GM18858 (cell line): ENCODE measurements at regions not wholly inside any gene's neighbourhood (a gene's known extent, or its start where the extent isn't known, plus 50 kb on each side); places are given as distances from the start of the nearest gene placed in this dataset.
A peak's percentile ranks its signal among the peaks of the same experiment; 100 is the strongest.
"Not testable (repeated sequence)": the region's sequence is repeated elsewhere in the genome, so short reads cannot be mapped to it uniquely, and the experiment has no call there.

ENCODE experiments used
- ATAC-seq: cut with Tn5 transposase; IDR thresholded peaks from one replicate; pipeline ENCODE4 v1.9.1; 2021; ENCODE audit not compliant: unreplicated experiment

DNA sequence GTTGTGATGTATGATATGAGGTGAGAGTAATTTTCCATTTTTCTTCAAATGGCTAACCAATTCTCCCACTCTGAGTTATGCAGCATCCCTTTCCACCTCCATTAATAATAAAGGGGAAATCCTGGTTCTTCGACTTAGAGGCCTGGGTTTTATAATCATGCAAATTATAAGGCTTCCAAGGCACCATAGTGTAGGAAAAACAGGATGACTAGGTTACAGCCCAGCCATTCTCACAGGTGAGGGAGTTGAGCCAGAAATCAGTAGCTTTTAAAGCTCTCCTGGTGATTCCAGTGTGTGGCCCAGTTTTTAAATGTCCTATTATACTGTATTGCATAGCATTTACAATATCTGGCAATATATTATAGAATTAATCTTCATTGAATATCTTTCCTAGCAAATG, 203.1 kb downstream of the ARHGEF9 start:
- no peak for ATAC-seq

DNA sequence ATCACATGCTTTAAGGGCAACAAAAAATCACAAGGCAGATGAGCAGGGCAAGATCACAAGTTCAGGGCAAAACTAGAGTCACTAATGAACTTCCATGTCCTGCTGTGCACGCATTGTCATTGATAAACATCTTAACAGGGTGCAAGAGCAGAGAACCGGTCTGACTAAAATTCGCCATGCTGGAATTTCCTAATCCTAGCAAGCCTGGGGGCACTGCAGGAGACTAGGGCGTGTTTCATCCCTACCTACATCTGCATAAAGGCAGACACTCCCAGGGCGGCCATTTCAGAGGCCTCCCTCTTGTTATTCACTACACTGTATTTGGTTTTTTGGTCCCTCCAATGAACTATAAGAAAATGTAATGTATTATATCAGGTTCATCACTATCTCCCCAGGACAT, 203.6 kb downstream of the ARHGEF9 start:
- ATAC-seq = no peak

DNA sequence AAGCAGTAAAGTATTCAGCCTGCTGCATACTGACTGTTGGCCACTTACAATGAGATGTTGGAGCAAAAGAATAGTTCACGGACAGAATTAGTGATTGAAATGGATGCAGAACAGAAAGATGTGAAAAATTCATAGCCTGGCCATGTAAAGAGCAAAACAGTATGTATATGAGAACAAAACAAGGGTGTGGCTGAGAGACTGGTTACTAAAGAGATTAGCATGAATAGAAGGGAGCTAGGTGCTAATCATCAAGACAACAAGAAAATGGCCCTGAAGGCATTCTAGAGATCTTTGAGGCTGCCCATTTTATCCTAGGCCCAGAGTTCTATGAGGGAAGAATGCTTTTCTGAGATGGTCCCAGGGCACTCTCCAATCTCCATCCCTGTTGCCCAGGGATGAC, 208.5 kb downstream of the ARHGEF9 start:
- no peak for ATAC-seq

DNA sequence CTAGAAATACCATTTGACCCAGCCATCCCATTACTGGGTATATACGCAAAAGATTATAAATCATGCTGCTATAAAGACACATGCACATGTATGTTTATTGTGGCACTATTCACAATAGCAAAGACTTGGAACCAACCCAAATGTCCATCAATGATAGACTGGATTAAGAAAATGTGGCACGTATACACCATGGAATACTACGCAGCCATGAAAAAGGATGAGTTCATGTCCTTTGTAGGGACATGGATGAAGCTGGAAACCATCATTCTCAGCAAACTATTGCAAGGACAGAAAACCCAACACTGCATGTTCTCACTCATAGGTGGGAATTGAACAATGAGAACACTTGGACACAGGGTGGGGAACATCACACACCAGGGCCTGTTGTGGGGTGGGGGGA, 209.3 kb downstream of the ARHGEF9 start:
- not testable (repeated sequence) for ATAC-seq

DNA sequence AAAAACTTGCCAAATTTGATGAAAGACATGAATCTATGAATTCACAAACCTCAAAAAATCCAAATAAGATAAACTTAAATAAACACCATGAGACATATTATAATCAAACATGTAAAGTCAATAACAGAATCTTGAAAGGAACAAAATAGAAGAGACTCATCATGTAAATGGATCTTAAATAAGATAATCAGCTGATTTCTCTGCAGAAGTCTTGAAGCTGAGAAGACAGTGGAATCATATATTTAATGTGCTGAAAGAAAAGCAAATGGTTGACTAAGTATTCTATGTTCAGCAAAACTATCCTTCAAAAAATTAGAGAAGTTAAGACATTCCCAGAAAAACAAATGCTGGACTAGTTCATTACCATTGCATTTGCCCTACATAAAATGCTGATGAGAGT, 215.7 kb upstream of the SPIN4 start:
- no peak for ATAC-seq

DNA sequence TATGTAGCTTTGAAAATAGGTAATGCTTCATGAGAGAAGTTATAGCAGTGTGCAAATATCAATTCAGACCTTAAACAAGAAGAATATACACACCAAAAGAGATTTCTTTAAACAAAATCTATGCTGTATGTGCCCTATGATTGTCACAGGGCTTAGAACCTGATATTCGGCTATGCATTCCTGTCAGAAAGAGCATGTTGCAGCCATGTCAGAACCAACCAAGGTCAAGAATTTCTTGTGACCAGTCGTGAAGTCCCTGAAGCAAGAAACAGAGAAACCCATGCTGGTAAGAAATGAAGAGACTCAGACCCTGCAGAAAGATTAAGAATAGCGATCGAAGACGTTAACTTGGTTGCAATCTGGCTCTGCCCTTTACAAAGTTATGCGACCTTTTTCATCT, 210.3 kb upstream of the SPIN4 start:
- no peak for ATAC-seq

DNA sequence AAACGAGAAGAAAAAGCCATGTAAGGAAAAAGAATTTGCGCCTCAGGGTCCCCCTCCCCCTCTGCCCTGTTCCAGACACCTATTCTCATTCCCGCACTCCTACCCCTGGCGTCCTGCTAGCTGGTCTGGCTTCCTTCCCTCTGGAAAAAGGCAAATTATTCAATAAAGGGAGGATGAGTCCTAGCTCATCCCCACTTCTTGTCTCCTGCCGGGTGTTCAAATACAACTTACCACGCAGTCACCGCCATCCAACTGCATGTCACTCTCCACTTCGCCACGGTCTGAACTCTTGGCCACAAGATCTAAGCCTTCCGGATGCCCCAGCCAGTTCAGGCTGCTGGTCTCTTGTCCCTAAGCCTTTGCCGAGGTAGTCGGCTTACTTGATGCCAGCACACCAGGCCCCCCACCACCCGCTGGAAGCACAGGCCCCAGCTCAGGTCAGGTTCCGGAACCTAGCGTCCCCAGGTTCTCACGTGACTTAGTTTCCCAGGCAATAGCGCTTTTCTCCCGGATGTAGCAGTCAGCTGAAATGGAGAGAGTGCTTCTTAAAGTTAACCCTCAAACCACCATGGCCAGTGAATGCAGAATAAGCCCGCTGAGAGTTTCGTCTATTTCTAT, 209.6 kb upstream of the SPIN4 start:
- ATAC-seq = peak; percentile 96

DNA sequence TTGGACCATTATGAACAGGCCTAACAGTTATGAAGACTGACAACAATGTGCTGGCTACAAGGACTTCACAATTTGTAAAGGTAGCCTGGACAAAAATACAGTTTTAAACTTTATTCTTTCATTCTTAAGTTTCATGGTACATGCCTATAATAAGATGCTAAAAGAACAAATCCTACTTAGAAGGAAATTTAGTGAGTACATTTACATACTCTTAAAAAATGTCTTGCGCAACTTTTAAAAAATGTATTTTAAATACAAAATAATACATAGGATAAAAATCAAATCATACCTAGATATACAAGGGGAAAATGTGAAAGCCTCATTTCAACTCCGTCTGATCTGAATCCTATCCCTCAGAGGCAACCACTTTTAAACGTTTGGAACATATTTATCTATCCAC, 200.7 kb upstream of the SPIN4 start:
- no peak for ATAC-seq

DNA sequence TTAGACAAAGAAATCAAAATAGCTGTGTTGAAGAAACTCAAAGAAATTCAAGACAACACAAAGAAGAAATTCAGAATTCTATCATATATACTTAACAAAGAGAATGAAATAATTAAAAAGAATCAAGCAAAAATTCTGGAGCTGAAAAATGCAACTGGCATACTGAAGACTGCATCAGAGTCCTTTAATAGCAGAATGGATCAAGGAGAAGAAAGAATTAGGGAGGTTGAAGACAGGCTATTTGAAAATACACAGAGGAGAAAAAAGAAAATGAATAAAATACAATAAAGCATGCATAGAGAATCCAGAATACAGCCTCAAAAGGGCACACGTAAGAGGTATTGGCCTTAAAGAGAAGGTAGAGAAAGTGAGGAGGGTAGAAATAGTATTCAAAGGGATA, 179.5 kb upstream of the SPIN4 start:
- ATAC-seq = no peak

DNA sequence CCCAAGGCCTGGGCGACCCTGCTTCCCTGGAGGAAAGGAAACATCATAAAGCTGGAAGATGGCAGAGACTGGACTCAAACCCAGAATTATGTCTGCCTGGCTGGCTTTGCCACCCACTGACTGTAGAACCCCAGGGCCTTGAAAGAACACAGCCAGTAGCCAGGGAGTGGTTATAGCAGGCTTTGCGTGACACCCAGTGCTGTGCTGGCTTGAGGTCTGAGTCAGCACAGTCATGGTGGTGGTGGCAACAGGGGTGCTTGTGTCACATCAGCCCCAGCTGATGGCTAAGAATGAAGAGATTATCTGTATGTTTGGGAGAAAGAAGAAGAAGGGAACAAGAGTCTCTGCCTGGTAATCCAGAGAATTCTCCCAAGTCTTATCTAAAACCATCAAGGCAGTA, 178.8 kb upstream of the SPIN4 start:
- ATAC-seq = no peak

DNA sequence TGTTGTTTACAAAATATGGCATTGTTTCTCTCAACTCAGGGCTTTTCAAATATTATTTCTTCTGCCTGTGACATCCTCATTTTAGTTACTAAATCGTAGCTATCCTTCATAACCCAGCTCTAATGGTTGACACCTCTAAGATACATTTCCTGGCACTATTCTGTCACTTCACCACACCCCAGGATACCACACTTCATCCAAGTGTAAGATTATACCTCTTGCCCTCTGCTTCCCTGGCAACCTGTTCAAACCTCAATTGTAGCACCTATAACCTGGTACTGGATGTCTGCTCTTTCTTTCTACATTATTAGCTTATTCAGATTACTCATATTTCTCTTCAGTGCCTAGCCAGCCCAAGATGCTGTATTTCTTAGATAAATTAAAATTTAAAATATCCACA, 175.7 kb upstream of the SPIN4 start:
- no peak for ATAC-seq

DNA sequence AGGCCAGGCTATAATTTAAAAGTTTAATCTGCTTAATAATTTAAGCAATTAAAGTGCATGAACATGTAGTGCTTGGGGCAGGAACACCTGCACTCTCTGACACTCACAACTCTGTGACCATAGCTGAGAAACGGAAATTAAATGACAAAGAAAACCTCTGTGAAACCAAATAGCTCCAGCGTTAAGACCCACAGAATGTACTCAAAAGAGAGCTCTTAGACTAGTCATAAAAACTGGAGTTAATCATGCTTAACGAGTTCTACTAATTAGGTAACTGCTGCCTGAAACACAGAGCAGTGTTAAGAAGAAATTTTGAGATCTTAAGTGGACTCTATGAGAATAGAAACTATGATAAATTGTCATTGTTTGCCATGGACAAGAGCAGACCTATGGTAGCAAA, 174.4 kb upstream of the SPIN4 start:
- ATAC-seq = peak; percentile 73

DNA sequence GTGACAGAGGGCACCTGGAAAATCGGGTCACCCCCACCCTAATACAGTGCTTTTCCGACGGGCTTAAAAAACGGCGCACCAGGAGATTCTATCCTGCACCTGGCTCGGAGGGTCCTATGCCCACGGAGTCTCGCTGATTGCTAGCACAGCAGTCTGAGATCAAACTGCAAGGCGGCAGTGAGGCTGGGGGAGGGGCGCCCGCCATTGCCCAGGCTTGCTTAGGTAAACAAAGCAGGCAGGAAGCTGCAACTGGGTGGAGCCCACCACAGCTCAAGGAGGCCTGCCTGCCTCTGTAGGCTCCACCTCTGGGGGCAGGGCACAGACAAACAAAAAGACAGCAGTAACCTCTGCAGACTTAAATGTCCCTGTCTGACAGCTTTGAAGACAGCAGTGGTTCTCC, 168.2 kb upstream of the SPIN4 start:
- not testable (repeated sequence) for ATAC-seq

DNA sequence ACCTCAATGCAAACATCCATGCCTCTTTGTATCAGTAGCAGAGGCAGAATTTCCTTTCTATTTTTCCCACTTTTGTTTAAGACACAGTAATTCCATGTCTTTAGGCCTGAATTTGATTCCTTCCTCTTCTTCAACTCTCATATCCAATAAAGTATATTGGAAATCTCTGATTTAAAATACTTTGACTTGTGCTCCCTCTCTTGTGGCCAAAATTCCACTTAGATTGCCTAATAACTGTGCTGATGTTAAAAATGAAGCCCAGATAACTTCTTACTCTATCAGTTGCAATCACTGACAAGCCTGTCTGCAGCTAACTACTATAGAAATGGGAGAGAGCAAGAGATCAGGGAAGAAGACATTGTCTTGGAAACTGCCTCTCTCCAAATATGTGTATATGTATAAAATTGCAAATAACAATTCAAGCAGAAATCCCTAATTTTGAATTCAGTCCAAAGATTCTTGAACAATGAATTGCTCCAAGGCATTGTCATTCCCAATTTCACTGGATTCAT, 163.5 kb upstream of the SPIN4 start:
- no peak for ATAC-seq

DNA sequence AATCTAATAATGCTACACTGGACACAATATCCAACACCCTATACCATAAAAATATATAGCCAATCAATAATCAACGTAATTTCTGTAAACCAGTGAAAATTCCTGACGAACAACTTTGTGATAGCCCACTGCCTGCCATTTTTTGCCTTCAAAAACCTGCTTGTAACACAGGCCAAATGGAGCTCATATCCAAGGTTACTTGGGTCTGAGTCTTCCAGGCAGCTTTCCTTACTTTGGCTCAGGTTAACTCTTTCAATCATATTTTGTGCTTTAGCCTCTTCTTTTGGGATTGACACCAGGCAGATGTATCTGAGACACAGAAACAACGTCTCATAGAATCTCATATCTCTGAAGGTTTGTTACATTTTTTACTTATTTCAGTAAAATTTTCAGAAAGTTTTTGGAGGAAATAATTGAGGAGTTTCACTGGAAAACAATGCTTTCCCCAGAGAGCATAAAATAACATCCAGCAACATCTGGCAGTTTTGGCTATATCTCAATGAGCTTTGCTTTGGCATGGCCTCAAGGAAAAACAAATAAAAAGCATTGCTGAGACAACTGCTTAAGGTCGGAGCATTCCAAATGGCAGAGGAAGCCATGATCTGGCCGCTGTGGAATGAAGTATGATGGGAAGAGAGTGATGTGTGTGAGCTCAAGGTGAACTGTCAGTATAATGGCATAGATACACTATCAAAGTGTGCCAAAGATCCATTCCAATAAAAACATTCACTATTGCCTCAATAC, 162.9 kb upstream of the SPIN4 start:
- ATAC-seq = no peak

DNA sequence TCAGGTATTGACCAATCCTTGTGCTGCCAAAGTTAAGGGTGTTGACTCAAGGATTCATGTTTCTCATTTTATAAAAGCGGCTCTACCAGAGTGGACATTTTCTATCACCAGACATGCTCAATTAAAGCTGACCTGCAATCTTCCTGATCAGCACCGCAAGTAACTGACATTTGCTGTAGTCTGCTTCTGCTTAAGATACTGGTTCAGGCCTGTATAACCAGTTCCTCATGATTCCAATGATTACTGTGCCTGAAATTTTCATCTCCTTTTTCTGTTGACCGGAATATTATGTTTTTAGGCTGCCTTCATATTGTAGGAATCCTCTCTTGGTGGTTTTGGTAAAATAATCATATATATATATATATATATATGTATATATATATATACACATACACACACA, 160.2 kb upstream of the SPIN4 start:
- no peak for ATAC-seq

DNA sequence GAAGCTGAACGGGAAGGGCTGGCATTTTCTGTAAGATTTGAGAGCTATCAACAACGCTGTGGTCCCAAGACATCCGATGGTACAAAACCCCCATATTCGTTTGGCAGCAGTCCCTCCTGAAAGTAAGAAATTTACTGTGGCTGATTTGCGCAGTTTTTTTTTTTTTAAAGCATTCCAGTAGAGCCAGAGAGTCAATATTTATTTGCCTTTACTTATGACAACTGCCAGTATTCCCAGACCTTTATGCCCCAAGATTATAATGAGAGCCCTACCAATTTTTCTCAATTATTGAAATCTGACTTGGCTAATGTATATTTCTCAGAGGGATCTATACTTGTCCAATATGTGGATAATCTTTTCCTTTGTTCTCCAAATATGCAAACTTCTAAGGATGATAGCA, 157.5 kb upstream of the SPIN4 start:
- no peak for ATAC-seq

DNA sequence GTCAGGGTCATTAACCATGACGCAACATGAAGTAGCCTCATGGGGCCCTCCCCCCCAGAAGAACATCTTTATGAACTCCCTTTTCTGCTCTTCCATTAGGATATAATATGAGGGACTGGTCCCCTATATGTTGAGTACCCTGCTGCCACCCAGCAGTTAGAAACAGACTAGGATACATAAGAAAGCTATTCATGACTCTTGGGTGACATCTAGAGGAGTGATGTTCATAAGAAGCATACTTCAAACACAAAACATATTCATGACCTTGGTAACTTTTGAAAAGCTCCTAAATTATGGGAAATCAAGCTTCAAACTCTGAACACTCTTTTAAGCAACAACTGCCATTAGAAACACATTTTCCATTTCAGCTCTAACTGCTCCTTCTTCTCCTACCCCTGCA, 155.2 kb upstream of the SPIN4 start:
- ATAC-seq = no peak

DNA sequence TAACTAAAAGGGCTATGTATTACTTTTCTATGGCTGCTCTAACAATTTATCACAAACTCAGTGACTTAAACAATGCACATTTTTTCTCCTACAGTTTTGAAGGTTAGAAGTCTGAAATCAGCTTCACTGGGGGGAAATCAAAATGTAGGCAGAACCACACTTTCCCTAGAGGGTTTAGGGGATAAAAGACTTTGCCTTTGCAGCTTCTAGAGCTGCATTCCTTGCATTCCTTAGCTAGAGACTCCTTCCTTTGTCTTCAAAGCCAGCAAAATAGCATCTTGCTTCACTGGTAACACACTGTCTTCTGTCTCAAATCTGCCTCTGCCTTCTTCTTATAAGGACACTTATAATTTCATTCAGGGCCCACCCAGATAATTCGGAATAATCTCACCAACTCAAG, 152.4 kb upstream of the SPIN4 start:
- ATAC-seq = no peak

DNA sequence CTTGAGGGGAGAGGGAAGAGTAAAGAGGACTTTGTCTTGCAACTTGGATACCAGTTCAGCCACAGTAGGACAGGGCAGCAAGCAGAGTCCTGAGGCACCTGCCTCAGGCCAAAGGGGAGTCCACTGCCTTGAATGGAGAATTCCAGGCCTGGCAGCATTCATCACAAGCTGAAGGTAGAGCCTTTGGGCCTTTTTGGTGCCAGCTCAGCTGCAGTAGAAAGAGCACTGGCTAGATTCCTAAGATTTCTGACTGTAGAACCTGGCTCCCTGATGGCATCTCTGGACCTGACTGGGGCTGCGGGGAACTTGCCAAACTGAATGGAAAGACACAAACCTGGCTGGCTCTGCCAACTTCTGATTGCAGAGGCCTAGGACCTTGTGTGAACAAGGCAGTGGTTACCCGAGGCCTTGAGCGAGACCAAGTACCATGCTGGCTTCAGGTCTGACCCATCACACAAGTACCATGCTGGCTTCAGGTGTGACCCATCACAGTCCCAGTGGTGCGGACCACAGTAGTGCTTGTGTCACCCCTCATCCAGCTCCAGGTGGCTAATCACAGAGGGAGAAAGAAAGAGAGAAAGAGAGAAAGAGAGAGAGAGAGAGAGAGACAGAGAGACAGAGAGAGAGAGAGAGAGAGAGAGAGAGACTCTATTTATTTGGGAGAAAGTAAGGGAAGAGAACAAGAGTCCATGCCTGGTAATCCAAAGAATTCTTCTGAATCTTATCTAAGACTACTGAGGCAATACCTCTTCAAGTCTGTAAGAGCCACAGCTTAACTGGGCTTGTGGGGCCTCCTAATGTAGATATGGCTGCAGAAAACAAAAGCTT, 137.6 kb upstream of the SPIN4 start:
- no peak for ATAC-seq

DNA sequence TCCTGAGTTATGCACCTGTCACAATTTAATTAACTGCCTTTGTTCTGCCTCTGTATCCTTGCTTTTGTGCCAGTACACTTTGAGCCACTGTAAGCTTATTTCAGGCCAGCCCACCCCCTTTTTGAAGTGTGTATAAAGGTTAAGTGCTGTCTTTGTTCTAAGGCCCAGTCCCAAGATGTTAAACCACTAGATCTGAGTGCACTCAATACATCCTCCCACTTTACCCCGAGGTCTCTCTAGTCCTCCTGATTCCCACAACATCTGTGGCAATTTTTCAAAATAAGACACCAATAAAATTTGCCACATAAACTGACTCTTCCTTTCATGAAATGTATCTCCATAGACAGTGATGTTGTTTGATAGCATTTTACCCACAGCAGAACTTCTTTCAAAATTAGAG, 124.1 kb upstream of the SPIN4 start:
- ATAC-seq = no peak

DNA sequence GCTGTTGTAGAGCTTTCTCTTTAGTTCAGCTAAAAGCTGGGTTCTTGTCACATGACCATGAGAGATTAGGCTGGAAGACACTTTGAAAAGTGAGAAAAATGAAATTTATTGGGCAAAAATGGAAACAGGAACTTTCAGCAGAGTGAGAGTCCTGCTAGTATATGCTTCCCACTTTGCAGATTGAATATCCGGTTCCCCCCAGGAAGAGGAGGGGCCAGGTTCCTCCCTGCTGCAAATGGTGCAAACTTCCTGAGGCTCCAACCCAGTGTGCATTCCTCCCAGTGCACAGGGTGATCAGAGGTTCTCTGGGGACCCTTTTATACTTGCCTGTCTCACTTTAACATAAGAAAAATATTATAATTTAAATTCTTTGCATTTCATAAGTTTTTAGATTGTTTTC, 119.9 kb upstream of the SPIN4 start:
- no peak for ATAC-seq
